Smooth muscle cell (in vitro differentiated cells): ENCODE measurements at regions not wholly inside any gene's neighbourhood (a gene's known extent, or its start where the extent isn't known, plus 50 kb on each side); places are given as distances from the start of the nearest gene placed in this dataset.

Source experiments
- DNase-seq: peaks from one replicate; lab custom pipeline; 2025; ENCODE audit not compliant: unreplicated experiment; lab: John Stamatoyannopoulos, UW
- H2AFZ ChIP-seq: fragments of 200-600 bp; sonication (generic); 2 replicates; pipeline ENCODE4 v1.6.0; 2016; ENCODE audit warnings: antibody characterized with exemption, low read depth, mild to moderate bottlenecking
- H3F3A ChIP-seq: fragments of 200-600 bp; sonication (generic); 2 replicates; pipeline ENCODE4 v1.6.0; 2017; ENCODE audit warnings: antibody characterized with exemption, low read depth
- H3K27ac ChIP-seq: fragments of 200-600 bp; sonication (generic); 2 replicates; pipeline ENCODE4 v1.5.1; 2016; ENCODE audit warnings: low read depth, mild to moderate bottlenecking
- H3K27me3 ChIP-seq: fragments of 200-600 bp; sonication (generic); 2 replicates; pipeline ENCODE4 v1.6.1; 2016; ENCODE audit warnings: low read depth, mild to moderate bottlenecking
- H3K36me3 ChIP-seq: fragments of 200-600 bp; sonication (generic); 2 replicates; pipeline ENCODE4 v1.5.1; 2016; ENCODE audit warnings: low read depth
- H3K4me1 ChIP-seq: fragments of 200-600 bp; sonication (generic); 2 replicates; pipeline ENCODE4 v1.5.1; 2016; ENCODE audit warnings: low read depth
- H3K4me2 ChIP-seq: fragments of 200-600 bp; sonication (generic); 2 replicates; pipeline ENCODE4 v1.6.0; 2016; ENCODE audit warnings: mild to moderate bottlenecking
- H3K4me3 ChIP-seq: fragments of 200-600 bp; sonication (generic); 2 replicates; pipeline ENCODE4 v1.5.1; 2016; ENCODE audit warnings: mild to moderate bottlenecking
- H3K79me2 ChIP-seq: fragments of 200-600 bp; sonication (generic); 2 replicates; pipeline ENCODE4 v1.6.0; 2016; ENCODE audit warnings: low read depth, mild to moderate bottlenecking
- H3K9ac ChIP-seq: fragments of 200-600 bp; sonication (generic); 2 replicates; pipeline ENCODE4 v1.6.0; 2016; ENCODE audit warnings: low read depth
- H3K9me3 ChIP-seq: fragments of 200-600 bp; sonication (generic); replicated peaks from 2 replicates; pipeline ENCODE4 v1.5.1; 2016; ENCODE audit warnings: low read depth
- H4K20me1 ChIP-seq: fragments of 200-600 bp; sonication (generic); 2 replicates; pipeline ENCODE4 v1.6.0; 2016; ENCODE audit warnings: low read depth
- CTCF ChIP-seq: fragments of 200-600 bp; sonication (generic); IDR thresholded peaks from 2 replicates; pipeline ENCODE4 v1.5.1; 2017; ENCODE audit warnings: borderline replicate concordance, mild to moderate bottlenecking, antibody characterized with exemption; ENCODE audit not compliant: insufficient read depth, poor library complexity, severe bottlenecking
- WGBS: methylation state at CpG from one replicate; pipeline ENCODE4 v1.1.7; 2016; ENCODE audit warnings: low lambda C conversion rate; 5-methylcytosine and 5-hydroxymethylcytosine counted together

- WGBS: 89% methylated on average over 3 of the region's 3 CpGs
- Histone ChIP-seq H3K27ac (no peak overlapping the region), H2AFZ (no peak overlapping the region), H3K9me3 (no peaks in the 10 kb centered on the region), H4K20me1 (no peaks in the 10 kb centered on the region), H3K4me1 (no peaks in the 10 kb centered on the region), H3F3A (no peaks in the 10 kb centered on the region), H3K9ac (no peak overlapping the region), H3K4me3 (no peak overlapping the region), H3K27me3 (no peaks in the 10 kb centered on the region), H3K79me2 (no peaks in the 10 kb centered on the region), H3K36me3 (no peaks in the 10 kb centered on the region), H3K4me2 (no peak overlapping the region)
- no peak for TF ChIP-seq CTCF
- no peak for DNase-seq
These were observed 130.9 kb upstream of the MPPED2 start for GRCh38 chr11:30717009-30717408.

GRCh38 chr11:30712749-30713148 is 126.6 kb upstream of the MPPED2 start:
- 49% methylated on average over 2 of the region's 2 CpGs for WGBS
- no peak for DNase-seq
- Histone ChIP-seq H3K4me3 (no peak overlapping the region), H3K27ac (no peak overlapping the region), H3K27me3 (no peaks in the 10 kb centered on the region), H3F3A (no peaks in the 10 kb centered on the region), H3K79me2 (no peaks in the 10 kb centered on the region), H3K36me3 (no peaks in the 10 kb centered on the region), H3K9me3 (no peaks in the 10 kb centered on the region), H3K4me2 (no peak overlapping the region), H2AFZ (no peak overlapping the region), H4K20me1 (no peaks in the 10 kb centered on the region), H3K4me1 (no peaks in the 10 kb centered on the region), H3K9ac (no peak overlapping the region)
- no peak for TF ChIP-seq CTCF

- no peak for TF ChIP-seq CTCF
- Histone ChIP-seq H4K20me1 (no peaks in the 10 kb centered on the region), H3F3A (no peaks in the 10 kb centered on the region), H3K79me2 (no peaks in the 10 kb centered on the region), H2AFZ (no peak overlapping the region), H3K4me1 (no peaks in the 10 kb centered on the region), H3K9ac (no peak overlapping the region), H3K9me3 (no peaks in the 10 kb centered on the region), H3K4me2 (no peak overlapping the region), H3K36me3 (no peaks in the 10 kb centered on the region), H3K27me3 (no peaks in the 10 kb centered on the region), H3K27ac (no peak overlapping the region), H3K4me3 (no peak overlapping the region)
- no peak for DNase-seq
- WGBS: 92% methylated on average over 4 of the region's 4 CpGs
These were observed 124.1 kb upstream of the MPPED2 start for GRCh38 chr11:30710221-30710620.

- H3F3A ChIP-seq: no peaks in the 10 kb centered on the region
- no peaks in the 10 kb centered on the region for H3K79me2 ChIP-seq
- H3K27ac ChIP-seq: no peak overlapping the region
- no peaks in the 10 kb centered on the region for H3K4me1 ChIP-seq
- no peaks in the 10 kb centered on the region for H3K36me3 ChIP-seq
- no peaks in the 10 kb centered on the region for H4K20me1 ChIP-seq
- DNase-seq: no peak
- no peaks in the 10 kb centered on the region for H3K27me3 ChIP-seq
- no peak for TF ChIP-seq CTCF
- no peaks in the 10 kb centered on the region for H3K9me3 ChIP-seq
- H2AFZ ChIP-seq: no peak overlapping the region
- H3K4me3 ChIP-seq: no peak overlapping the region
- H3K9ac ChIP-seq: no peak overlapping the region
- H3K4me2 ChIP-seq: no peak overlapping the region
These were observed 121.0 kb upstream of the MPPED2 start for GRCh38 chr11:30707110-30707509.
